ENCODE measurements at regions not wholly inside any gene's neighbourhood (a gene's known extent, or its start where the extent isn't known, plus 50 kb on each side); places are given as distances from the start of the nearest gene placed in this dataset.
"Not testable (repeated sequence)": the region's sequence is repeated elsewhere in the genome, so short reads cannot be mapped to it uniquely, and the experiment has no call there.

DNA sequence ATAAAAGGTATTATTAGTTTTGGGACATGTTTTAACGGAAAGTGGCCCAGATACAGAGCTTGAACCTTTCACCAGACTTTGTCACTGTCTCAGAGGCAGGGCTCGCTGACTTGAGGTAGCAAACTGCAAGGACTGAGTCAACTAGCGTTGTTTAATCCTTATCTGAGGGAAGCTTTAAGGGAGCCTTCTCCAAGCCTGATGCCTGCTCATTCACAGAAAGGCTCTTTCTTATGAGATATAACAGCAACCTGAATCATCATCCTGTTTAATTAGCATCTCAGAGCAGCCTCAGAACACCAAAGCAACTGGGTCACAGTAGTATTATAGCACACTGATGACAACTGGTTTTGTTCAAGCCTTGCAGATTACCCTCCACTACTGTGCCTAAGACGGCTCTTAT, 54.2 kb upstream of the CYP2D6 start:
- Histone ChIP-seq H3K9me3 (no peaks in the 10 kb centered on the region), H3K4me3 (no peak overlapping the region), H3K27ac (no peak overlapping the region), H3K36me3 (ENCODE audit: insufficient read depth in 1 of 2, low read depth in 1 of 2) (no peaks in the 10 kb centered on the region), H3K4me1 (peaks cover 6% of the 10 kb centered on the region), H3K27me3 (ENCODE audit: insufficient read depth in 3 of 3, low read length in 2 of 3) (no peaks in the 10 kb centered on the region)
- no peak for TF ChIP-seq CTCF (IDR thresholded peaks at IDR 0.05)
- DNase-seq = no peak
- ATAC-seq = no peak
- intact Hi-C loops (cut with DNase I) = no loop called here
- 95 to 98% (median 95%) methylated on average over 4 of the region's 4 CpGs for WGBS, 3 donors

DNA sequence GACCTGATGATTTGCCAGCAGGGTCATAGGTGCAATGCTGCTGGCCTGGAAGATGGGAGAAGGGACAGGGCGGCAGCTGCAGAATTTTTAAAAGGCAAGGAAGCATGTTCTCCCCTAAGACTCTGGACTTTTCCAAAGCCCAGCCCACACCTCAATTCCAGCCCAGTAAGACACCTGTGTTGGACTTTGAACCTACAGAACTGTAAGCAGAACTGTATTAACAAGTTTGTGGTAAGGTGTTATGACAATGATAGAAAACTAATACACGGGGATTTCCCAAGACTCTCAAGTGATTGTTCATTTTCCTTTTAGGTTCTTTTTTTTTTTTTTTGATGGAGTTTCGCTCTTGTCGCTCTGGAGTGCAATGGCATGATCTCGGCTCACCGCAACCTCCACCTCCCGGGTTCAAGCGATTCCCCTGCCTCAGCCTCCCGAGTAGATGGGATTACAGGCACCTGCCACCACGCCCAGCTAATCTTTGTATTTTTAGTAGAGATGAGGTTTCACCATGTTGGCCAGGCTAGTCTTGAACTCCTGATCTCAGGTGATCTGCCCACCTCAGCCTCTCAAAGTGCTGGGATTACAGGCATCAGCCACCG, 53.0 kb upstream of the CYP2D6 start:
- intact Hi-C loops (cut with DNase I); ATAC-seq; H3K4me3 ChIP-seq; H3K27me3 ChIP-seq (ENCODE audit: insufficient read depth in 3 of 3, low read length in 2 of 3); DNase-seq; H3K9me3 ChIP-seq; H3K4me1 ChIP-seq; H3K27ac ChIP-seq: not testable (repeated sequence)
- WGBS, 3 donors = 95 to 98% (median 96%) methylated on average over 11 of the region's 11 CpGs
- H3K36me3 ChIP-seq (ENCODE audit: insufficient read depth in 1 of 2, low read depth in 1 of 2) = peaks cover 0 to 10% of the 10 kb centered on the region in 2 donors

DNA sequence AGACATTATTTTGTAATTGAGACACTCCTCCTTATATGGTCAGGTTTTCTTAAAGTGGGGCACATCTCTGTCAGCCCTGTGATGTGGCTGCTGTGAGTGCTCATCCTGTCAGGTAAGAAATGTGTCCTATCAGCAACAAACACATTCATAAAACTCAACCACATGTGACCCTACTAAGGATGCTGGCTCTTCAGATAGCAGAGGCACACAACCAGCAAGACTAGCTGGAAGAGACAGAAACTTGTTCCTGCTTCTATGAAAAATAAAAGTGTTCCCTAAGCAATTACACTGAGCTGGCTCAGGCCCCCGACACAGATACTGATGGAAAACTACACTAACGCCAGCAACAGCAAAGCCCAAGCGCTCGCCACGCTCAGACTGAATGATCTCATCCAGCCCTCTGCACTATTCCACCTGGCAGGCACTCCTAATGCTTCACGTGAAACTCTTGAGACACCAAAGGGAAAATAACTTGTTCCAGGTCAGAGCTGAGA, 49.8 kb upstream of the CYP2D6 start:
- DNase-seq = peak in 1 of 2 donors; percentile 34
- H3K36me3 ChIP-seq (ENCODE audit: insufficient read depth in 1 of 2, low read depth in 1 of 2) = peaks cover 0 to 10% of the 10 kb centered on the region in 2 donors
- ATAC-seq = peak in 3 of 4 donors; percentile 40 to 64 (median 64)
- no peaks in the 10 kb centered on the region for H3K9me3 ChIP-seq
- no peaks in the 10 kb centered on the region for H3K27me3 ChIP-seq (ENCODE audit: insufficient read depth in 3 of 3, low read length in 2 of 3)
- H3K27ac ChIP-seq = no peak overlapping the region
- TF ChIP-seq CTCF (IDR thresholded peaks at IDR 0.05) = no peak
- intact Hi-C loops (cut with DNase I) = no loop called here
- no peak overlapping the region for H3K4me3 ChIP-seq
- peaks cover 6% of the 10 kb centered on the region for H3K4me1 ChIP-seq
- 20 to 59% (median 27%) methylated on average over 6 of the region's 6 CpGs for WGBS, 3 donors

All from psoas muscle (tissue), 7 donors.